22Rv1 (cell line): ENCODE measurements at regions not wholly inside any gene's neighbourhood (a gene's known extent, or its start where the extent isn't known, plus 50 kb on each side); places are given as distances from the start of the nearest gene placed in this dataset.

Source experiments
- H3K27ac ChIP-seq: fragments of 450-650 bp; 2 replicates; pipeline ENCODE4 v1.5.1; 2017
- CTCF ChIP-seq: fragments of 450-650 bp; IDR thresholded peaks from 2 replicates; pipeline ENCODE4 v1.5.1; 2017; ENCODE audit warnings: mild to moderate bottlenecking
- ZFX ChIP-seq: fragments of 450-650 bp; IDR thresholded peaks from 2 replicates; pipeline ENCODE4 v1.6.1; 2017; ENCODE audit warnings: antibody characterized with exemption, borderline replicate concordance

- TF ChIP-seq ZFX (no peak), CTCF (no peak)
- H3K27ac ChIP-seq, result no peak overlapping the region
These were observed 603.6 kb upstream of the PIK3C3 start for GRCh38 chr18:41351430-41351829.

- TF ChIP-seq ZFX, result no peak
- TF ChIP-seq CTCF, result no peak
- H3K27ac ChIP-seq, result no peak overlapping the region
These were observed 608.0 kb upstream of the PIK3C3 start for GRCh38 chr18:41347057-41347456.

GRCh38 chr18:41343808-41344207, 611.2 kb upstream of the PIK3C3 start:
- TF ChIP-seq CTCF (no peak), ZFX (no peak)
- no peak overlapping the region for H3K27ac ChIP-seq

- no peak overlapping the region for H3K27ac ChIP-seq
- TF ChIP-seq CTCF (no peak), ZFX (no peak)
These were observed 616.7 kb upstream of the PIK3C3 start for GRCh38 chr18:41338341-41338740.

GRCh38 chr18:41331661-41332060, 623.4 kb upstream of the PIK3C3 start:
- H3K27ac ChIP-seq, result no peak overlapping the region
- TF ChIP-seq ZFX (no peak), CTCF (no peak)

- no peak overlapping the region for H3K27ac ChIP-seq
- no peak for TF ChIP-seq CTCF
- TF ChIP-seq ZFX, result no peak
These were observed 628.7 kb upstream of the PIK3C3 start for GRCh38 chr18:41326311-41326710.

- TF ChIP-seq ZFX (no peak), CTCF (no peak)
- H3K27ac ChIP-seq, result no peak overlapping the region
These were observed 630.1 kb upstream of the PIK3C3 start for GRCh38 chr18:41324934-41325333.
